Fibroblast of lung (primary cell): ENCODE measurements at regions not wholly inside any gene's neighbourhood (a gene's known extent, or its start where the extent isn't known, plus 50 kb on each side); places are given as distances from the start of the nearest gene placed in this dataset.

Experiments
- DNase-seq, 2 donors: peaks; one replicate each; pipeline versions ENCODE4 v3.0.0 to v3.0.0-alpha.2; 2010; ENCODE audit warnings: low read depth in 2 of 2
- H2AFZ ChIP-seq: 2 replicates; pipeline ENCODE4 v1.5.1; 2012; ENCODE audit warnings: low read length, control low read depth, inconsistent platforms
- H3K27ac ChIP-seq: 2 replicates; pipeline ENCODE4 v1.5.1; 2011; ENCODE audit warnings: low read length, control low read depth; ENCODE audit not compliant: insufficient read depth
- H3K27me3 ChIP-seq: 2 replicates; pipeline ENCODE4 v1.5.1; 2011; ENCODE audit warnings: mild to moderate bottlenecking, low read length; ENCODE audit not compliant: control insufficient read depth, insufficient read depth
- H3K36me3 ChIP-seq: 2 replicates; pipeline ENCODE4 v1.5.1; 2011; ENCODE audit warnings: low read length; ENCODE audit not compliant: control insufficient read depth, insufficient read depth
- H3K4me1 ChIP-seq: 2 replicates; pipeline ENCODE4 v1.5.1; 2011; ENCODE audit warnings: low read length; ENCODE audit not compliant: control insufficient read depth, insufficient read depth; ENCODE audit errors: extremely low read depth
- H3K4me2 ChIP-seq: 2 replicates; pipeline ENCODE4 v1.5.1; 2011; ENCODE audit warnings: low read length, control low read depth; ENCODE audit not compliant: insufficient read depth; ENCODE audit errors: extremely low read depth
- H3K4me3 ChIP-seq, 4 experiments: fragments of 200-600 bp in 1 of 4; sonication (generic) in 1 of 4; replicated peaks in 1 of 4; 2 replicates each; pipeline ENCODE4 v1.5.1; 2011 to 2016; ENCODE audit warnings: low read length in 4 of 4, low read depth in 3 of 4, mild to moderate bottlenecking in 3 of 4, control low read depth in 2 of 4, inconsistent platforms in 1 of 4, mixed read lengths in 1 of 4; ENCODE audit not compliant: insufficient read depth in 1 of 4; ENCODE audit errors: control extremely low read depth in 1 of 4
- H3K79me2 ChIP-seq: 2 replicates; pipeline ENCODE4 v1.5.1; 2012; ENCODE audit warnings: mild to moderate bottlenecking, low read length, inconsistent platforms; ENCODE audit not compliant: control insufficient read depth, insufficient read depth
- H3K9ac ChIP-seq: 2 replicates; pipeline ENCODE4 v1.5.1; 2011; ENCODE audit warnings: mild to moderate bottlenecking, low read length, control low read depth; ENCODE audit not compliant: insufficient read depth
- H3K9me3 ChIP-seq: 2 replicates; pipeline ENCODE4 v1.5.1; 2012; ENCODE audit warnings: low read depth, low read length; ENCODE audit not compliant: control insufficient read depth, insufficient read depth
- H4K20me1 ChIP-seq: 2 replicates; pipeline ENCODE4 v1.5.1; 2011; ENCODE audit warnings: low read length; ENCODE audit not compliant: control insufficient read depth, insufficient read depth; ENCODE audit errors: extremely low read depth
- CTCF ChIP-seq, 2 donors: IDR thresholded peaks in 1 of 2; conservative IDR thresholded peaks in 1 of 2; 1 replicate in 1 of 2; 2 replicates in 1 of 2; pipeline ENCODE4 v1.5.1; 2011 to 2012; ENCODE audit warnings: low read length in 2 of 2, control low read depth in 1 of 2, inconsistent platforms in 1 of 2, low read depth in 1 of 2, mild to moderate bottlenecking in 1 of 2
- EZH2 ChIP-seq: IDR thresholded peaks from 2 replicates; pipeline ENCODE4 v1.5.1; 2012; ENCODE audit warnings: low read length, control low read depth, mild to moderate bottlenecking; ENCODE audit errors: missing control alignments

GRCh38 chr9:11506980-11507379 is 894.2 kb upstream of the PTPRD start:
- Histone ChIP-seq H3K36me3 (no peaks in the 10 kb centered on the region), H3K4me2 (no peak overlapping the region), H3K4me3 (no peak overlapping the region), H3K27ac (no peak overlapping the region), H2AFZ (no peak overlapping the region), H3K79me2 (no peaks in the 10 kb centered on the region), H3K9me3 (no peaks in the 10 kb centered on the region), H4K20me1 (no peaks in the 10 kb centered on the region), H3K9ac (no peak overlapping the region), H3K27me3 (no peaks in the 10 kb centered on the region), H3K4me1 (no peaks in the 10 kb centered on the region)
- no peak for DNase-seq
- TF ChIP-seq CTCF (conservative IDR thresholded peaks at IDR 0.05 in 1 of 2, IDR thresholded peaks at IDR 0.05 in 1 of 2; ENCODE audit: low read depth in 1 of 2, low read length in 2 of 2), result no peak
- no peak for TF ChIP-seq EZH2

- no peak for DNase-seq
- Histone ChIP-seq H3K4me1 (no peaks in the 10 kb centered on the region), H3K27ac (no peak overlapping the region), H2AFZ (no peak overlapping the region), H3K9me3 (no peaks in the 10 kb centered on the region), H3K4me3 (no peak overlapping the region), H4K20me1 (no peaks in the 10 kb centered on the region), H3K9ac (no peak overlapping the region), H3K4me2 (no peak overlapping the region), H3K79me2 (no peaks in the 10 kb centered on the region), H3K27me3 (no peaks in the 10 kb centered on the region), H3K36me3 (no peaks in the 10 kb centered on the region)
- TF ChIP-seq CTCF (conservative IDR thresholded peaks at IDR 0.05 in 1 of 2, IDR thresholded peaks at IDR 0.05 in 1 of 2; ENCODE audit: low read depth in 1 of 2, low read length in 2 of 2) (no peak), EZH2 (no peak)
These were observed 924.8 kb upstream of the PTPRD start for GRCh38 chr9:11537566-11537965.

- DNase-seq, result no peak
- H2AFZ ChIP-seq, result no peak overlapping the region
- no peak overlapping the region for H3K4me3 ChIP-seq
These were observed 930.0 kb upstream of the PTPRD start for GRCh38 chr9:11542781-11543180.

More at GRCh38 chr9:11542781-11543180, 930.0 kb upstream of the PTPRD start:
- no peak overlapping the region for H3K4me2 ChIP-seq
- no peaks in the 10 kb centered on the region for H3K36me3 ChIP-seq
- H4K20me1 ChIP-seq, result no peaks in the 10 kb centered on the region
- no peak overlapping the region for H3K9ac ChIP-seq
- H3K27ac ChIP-seq, result no peak overlapping the region
- H3K79me2 ChIP-seq, result no peaks in the 10 kb centered on the region
- no peaks in the 10 kb centered on the region for H3K4me1 ChIP-seq
- no peak for TF ChIP-seq CTCF (conservative IDR thresholded peaks at IDR 0.05 in 1 of 2, IDR thresholded peaks at IDR 0.05 in 1 of 2; ENCODE audit: low read depth in 1 of 2, low read length in 2 of 2)
- TF ChIP-seq EZH2, result no peak
- H3K9me3 ChIP-seq, result no peaks in the 10 kb centered on the region
- H3K27me3 ChIP-seq, result no peaks in the 10 kb centered on the region
